Gastroesophageal sphincter (tissue), 4 donors: ENCODE measurements at regions not wholly inside any gene's neighbourhood (a gene's known extent, or its start where the extent isn't known, plus 50 kb on each side); places are given as distances from the start of the nearest gene placed in this dataset.

ENCODE experiments used
- ATAC-seq: fragments of 150-250 bp; one replicate; pipeline ENCODE4 v1.9.1; 2016; ENCODE audit warnings: mild to moderate bottlenecking, moderate library complexity
- H3K27ac ChIP-seq, 4 donors: fragments of 200-600 bp; sonication (generic) in 3 of 4; 1 replicate in 3 of 4; 2 replicates in 1 of 4; pipeline ENCODE4 v1.5.1; 2016 to 2019
- H3K27me3 ChIP-seq: fragments of 200-600 bp; sonication (generic); one replicate; pipeline ENCODE4 v1.5.1; 2019
- H3K36me3 ChIP-seq, 2 donors: fragments of 200-600 bp; sonication (generic); one replicate each; pipeline ENCODE4 v1.5.1; 2019; ENCODE audit warnings: control low read depth in 1 of 2
- H3K4me1 ChIP-seq, 3 donors: fragments of 200-600 bp; sonication (generic); 1 replicate in 2 of 3; 2 replicates in 1 of 3; pipeline ENCODE4 v1.5.1; 2016 to 2019; ENCODE audit warnings: control low read depth in 2 of 3
- H3K4me3 ChIP-seq, 2 donors: fragments of 200-600 bp; sonication (generic); one replicate each; pipeline ENCODE4 v1.5.1; 2019; ENCODE audit warnings: mild to moderate bottlenecking in 1 of 2, moderate library complexity in 1 of 2
- H3K9me3 ChIP-seq, 3 donors: fragments of 200-600 bp; sonication (generic); one replicate each; pipeline ENCODE4 v1.5.1; 2017 to 2019; ENCODE audit warnings: control low read depth in 2 of 3
- CTCF ChIP-seq, 4 experiments: fragments of 200-600 bp in 2 of 4; fragments of 450-650 bp in 2 of 4; sonication (generic) in 1 of 4; IDR thresholded peaks; one replicate each; pipeline ENCODE4 v1.5.1; 2017 to 2019; ENCODE audit warnings: antibody characterized with exemption in 4 of 4, mild to moderate bottlenecking in 2 of 4, moderate library complexity in 2 of 4
- EP300 ChIP-seq: sonication (generic); formaldehyde crosslinking; IDR thresholded peaks from one replicate; pipeline ENCODE4 v1.6.1; 2017; ENCODE audit warnings: antibody characterized with exemption, mild to moderate bottlenecking
- POLR2A ChIP-seq, 2 donors: fragments of 450-650 bp; IDR thresholded peaks; one replicate each; pipeline ENCODE4 v1.6.1; 2017; ENCODE audit warnings: antibody characterized with exemption in 2 of 2, mild to moderate bottlenecking in 2 of 2, moderate library complexity in 1 of 2
- POLR2AphosphoS5 ChIP-seq: sonication (generic); formaldehyde crosslinking; IDR thresholded peaks from one replicate; pipeline ENCODE4 v1.6.1; 2017; ENCODE audit warnings: antibody characterized with exemption
- WGBS, 2 donors: methylation state at CpG; one replicate each; pipeline ENCODE4 v1.1.5; 2018; ENCODE audit warnings: low coverage in 1 of 2; 5-methylcytosine and 5-hydroxymethylcytosine counted together

- TF ChIP-seq POLR2A (IDR thresholded peaks at IDR 0.05) (no peak), CTCF (IDR thresholded peaks at IDR 0.05) (no peak), EP300 (no peak), POLR2AphosphoS5 (no peak)
- WGBS, 2 donors = 80 to 89% methylated on average over 1 of the region's 1 CpG
These were observed 942.9 kb downstream of the RPS29 start for GRCh38 chr14:48643241-48643640.

DNA sequence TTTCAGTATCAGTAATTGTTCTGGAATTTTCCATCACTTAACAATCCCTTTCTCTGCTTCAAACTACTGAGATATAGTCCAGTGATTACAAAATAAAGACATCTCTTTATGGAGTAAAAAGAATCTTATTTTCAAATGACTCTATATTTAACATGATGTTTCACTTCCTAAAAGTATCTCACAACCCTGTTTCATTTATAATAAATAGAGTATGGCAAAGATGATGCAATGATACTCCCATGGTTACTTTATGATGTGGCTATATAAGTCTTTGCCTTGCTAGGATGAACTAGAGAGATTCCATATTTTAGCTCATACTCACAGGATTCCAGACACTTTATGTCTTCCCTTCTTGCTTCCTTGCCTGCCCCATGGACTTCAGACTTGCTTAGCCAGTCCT, 953.5 kb upstream of the MDGA2 start:
- Histone ChIP-seq H3K27me3 (no peaks in the 10 kb centered on the region), H3K9me3 (no peaks in the 10 kb centered on the region), H3K36me3 (no peaks in the 10 kb centered on the region), H3K4me1 (no peaks in the 10 kb centered on the region), H3K27ac (no peak overlapping the region), H3K4me3 (no peak overlapping the region)
- TF ChIP-seq CTCF (IDR thresholded peaks at IDR 0.05) = no peak
- TF ChIP-seq EP300 = no peak
- no peak for TF ChIP-seq POLR2A (IDR thresholded peaks at IDR 0.05)
- ATAC-seq = no peak

More at GRCh38 chr14:48643241-48643640, 942.9 kb downstream of the RPS29 start:
- H3K4me1 ChIP-seq = no peaks in the 10 kb centered on the region
- no peak overlapping the region for H3K4me3 ChIP-seq
- no peak overlapping the region for H3K27ac ChIP-seq
- H3K36me3 ChIP-seq = no peaks in the 10 kb centered on the region
- H3K27me3 ChIP-seq = no peaks in the 10 kb centered on the region
- ATAC-seq = no peak
- H3K9me3 ChIP-seq = no peaks in the 10 kb centered on the region

GRCh38 chr14:48622980-48623379, 947.6 kb upstream of the MDGA2 start:
- no peaks in the 10 kb centered on the region for H3K27me3 ChIP-seq
- WGBS, 2 donors = 63 to 67% methylated on average over 1 of the region's 1 CpG
- ATAC-seq = no peak
- H3K36me3 ChIP-seq = no peaks in the 10 kb centered on the region
- no peak overlapping the region for H3K4me3 ChIP-seq
- H3K4me1 ChIP-seq = no peaks in the 10 kb centered on the region
- H3K9me3 ChIP-seq = no peaks in the 10 kb centered on the region
- H3K27ac ChIP-seq = no peak overlapping the region
- no peak for TF ChIP-seq CTCF (IDR thresholded peaks at IDR 0.05)
- TF ChIP-seq POLR2A (IDR thresholded peaks at IDR 0.05) = no peak
- TF ChIP-seq POLR2AphosphoS5 = no peak
- TF ChIP-seq EP300 = no peak

GRCh38 chr14:48618057-48618456, 942.7 kb upstream of the MDGA2 start:
- H3K27ac ChIP-seq = no peak overlapping the region
- no peaks in the 10 kb centered on the region for H3K9me3 ChIP-seq
- no peaks in the 10 kb centered on the region for H3K4me1 ChIP-seq
- TF ChIP-seq POLR2AphosphoS5 (no peak), CTCF (IDR thresholded peaks at IDR 0.05) (no peak), EP300 (no peak), POLR2A (IDR thresholded peaks at IDR 0.05) (no peak)
- no peaks in the 10 kb centered on the region for H3K36me3 ChIP-seq
- ATAC-seq = no peak
- no peaks in the 10 kb centered on the region for H3K27me3 ChIP-seq
- no peak overlapping the region for H3K4me3 ChIP-seq
- WGBS, 2 donors = 9 to 38% methylated on average over 1 of the region's 1 CpG

DNA sequence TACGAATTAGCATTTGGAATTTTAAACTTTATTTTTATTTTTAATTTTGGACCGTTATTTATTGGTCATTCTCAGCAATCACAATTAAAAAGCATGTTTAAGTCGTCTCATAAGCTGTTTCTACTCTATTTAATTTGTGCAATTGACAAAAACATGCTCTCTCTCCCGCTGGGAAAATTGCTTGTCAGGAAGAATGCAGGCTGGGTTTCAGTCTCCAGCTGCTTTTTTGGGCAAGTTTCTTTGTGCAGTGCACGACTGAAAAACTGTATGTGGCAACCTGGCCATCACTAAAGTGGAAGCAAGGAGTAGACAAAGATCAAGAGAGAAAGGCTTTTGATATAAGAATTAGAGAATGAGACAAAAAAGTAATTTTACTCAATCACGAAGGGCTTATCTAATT, 941.5 kb upstream of the MDGA2 start:
- Histone ChIP-seq H3K27me3 (no peaks in the 10 kb centered on the region), H3K4me1 (no peaks in the 10 kb centered on the region), H3K4me3 (no peak overlapping the region), H3K36me3 (no peaks in the 10 kb centered on the region), H3K27ac (no peak overlapping the region), H3K9me3 (peaks cover 0 to under 1% (median 0%) of the 10 kb centered on the region in 3 donors)
- TF ChIP-seq POLR2AphosphoS5 (no peak), POLR2A (IDR thresholded peaks at IDR 0.05) (no peak), CTCF (IDR thresholded peaks at IDR 0.05) (no peak), EP300 (no peak)
- 50 to 71% methylated on average over 5 to 6 of the region's 6 CpGs for WGBS, 2 donors
- ATAC-seq = no peak
